Occipital lobe (tissue), 1 donor: ENCODE measurements at regions not wholly inside any gene's neighbourhood (a gene's known extent, or its start where the extent isn't known, plus 50 kb on each side); places are given as distances from the start of the nearest gene placed in this dataset.

Experiments
- DNase-seq: peaks from one replicate; lab custom pipeline; 2025; lab: John Stamatoyannopoulos, UW

DNA sequence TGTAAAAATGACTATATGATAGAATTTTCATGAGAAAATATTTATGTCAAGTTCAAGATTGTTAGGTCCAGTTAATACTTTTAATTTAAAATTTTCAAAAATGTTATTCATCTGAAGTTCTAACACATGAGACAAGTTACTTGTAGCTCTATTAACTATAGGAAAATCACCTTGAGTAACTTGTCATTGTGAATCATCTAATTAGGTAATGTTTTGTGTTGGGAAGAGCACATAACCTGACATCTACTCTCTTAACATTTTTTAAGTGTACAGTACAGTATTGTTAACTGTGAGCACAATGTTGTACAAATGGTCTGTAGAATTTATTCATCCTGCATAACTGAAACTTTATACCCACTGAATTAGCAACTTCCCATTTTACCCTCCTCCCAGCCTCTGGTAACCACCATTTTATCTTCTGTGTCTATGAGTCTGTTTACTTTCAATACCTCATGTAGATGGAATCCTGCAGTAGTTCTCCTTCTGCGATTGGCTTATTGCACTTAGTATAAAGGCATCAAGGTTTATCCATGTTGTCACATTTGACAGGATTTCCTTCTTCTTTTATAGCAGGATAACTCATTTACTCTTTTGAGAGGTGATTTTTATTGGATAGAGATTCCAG, 54.6 kb downstream of the ARL4A start:
- DNase-seq = no peak

DNA sequence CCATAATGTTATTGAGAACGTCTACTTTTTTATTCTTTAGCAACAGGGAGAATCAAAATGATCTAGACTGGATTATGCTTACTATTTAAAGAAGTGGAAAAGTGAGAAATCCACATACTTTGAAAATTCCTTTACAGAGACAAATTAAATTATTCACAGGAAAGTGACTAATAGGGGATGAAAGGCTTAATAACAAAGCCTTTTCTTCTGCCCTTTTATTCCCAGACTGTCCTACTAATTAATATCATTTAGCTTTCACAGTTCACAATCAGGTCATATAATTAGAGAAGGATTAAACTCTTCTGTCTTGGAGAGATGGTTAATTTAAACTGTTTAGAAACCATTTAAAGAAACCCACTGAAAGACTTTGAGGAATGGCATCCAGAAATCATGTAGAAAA, 58.8 kb downstream of the ARL4A start:
- no peak for DNase-seq

GRCh38 chr7:12747687-12748306, 60.4 kb downstream of the ARL4A start:
- no peak for DNase-seq

- DNase-seq = no peak
Observed at GRCh38 chr7:12749069-12749468, 61.6 kb downstream of the ARL4A start.

- no peak for DNase-seq
Observed at GRCh38 chr7:12749746-12750145, 62.3 kb downstream of the ARL4A start.

DNA sequence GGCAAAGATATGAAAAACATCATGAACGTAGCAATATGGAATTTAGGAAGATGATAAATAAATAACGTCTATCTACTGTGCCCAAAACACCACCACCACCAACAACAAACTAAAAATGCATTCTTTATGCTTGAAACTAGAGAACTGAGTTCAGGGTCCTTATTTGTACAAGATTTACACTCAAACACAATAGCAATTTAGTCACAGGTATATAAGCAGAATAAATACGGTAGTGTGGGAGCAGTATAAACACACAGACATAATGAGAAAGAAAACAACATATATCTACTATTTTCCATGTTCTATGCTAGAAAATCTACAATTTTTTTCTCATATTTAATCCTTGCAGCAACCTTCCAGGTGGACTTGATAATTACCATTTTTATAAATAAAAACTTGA, 64.3 kb downstream of the ARL4A start:
- no peak for DNase-seq

DNA sequence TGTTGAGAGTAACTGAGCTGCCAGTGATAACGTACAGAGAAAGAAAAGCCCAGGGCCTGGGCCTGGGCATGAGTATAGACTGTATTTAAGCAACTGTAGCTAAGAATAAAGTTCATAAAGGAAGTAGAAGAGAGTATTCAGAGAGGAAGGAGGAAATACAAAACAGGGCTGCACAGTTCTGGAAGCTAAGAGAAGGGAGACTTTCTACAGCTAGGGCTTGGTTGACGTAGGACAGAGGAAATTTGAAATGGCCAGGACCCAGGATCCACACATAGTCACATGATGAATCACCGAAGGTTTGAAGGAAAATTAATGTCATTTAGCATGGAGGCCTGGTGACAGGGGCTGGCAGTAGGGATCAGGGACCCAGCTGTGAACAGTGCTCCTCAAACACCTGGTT, 66.7 kb downstream of the ARL4A start:
- DNase-seq = no peak

- DNase-seq = no peak
Observed at GRCh38 chr7:12756821-12757220, 69.4 kb downstream of the ARL4A start.

DNA sequence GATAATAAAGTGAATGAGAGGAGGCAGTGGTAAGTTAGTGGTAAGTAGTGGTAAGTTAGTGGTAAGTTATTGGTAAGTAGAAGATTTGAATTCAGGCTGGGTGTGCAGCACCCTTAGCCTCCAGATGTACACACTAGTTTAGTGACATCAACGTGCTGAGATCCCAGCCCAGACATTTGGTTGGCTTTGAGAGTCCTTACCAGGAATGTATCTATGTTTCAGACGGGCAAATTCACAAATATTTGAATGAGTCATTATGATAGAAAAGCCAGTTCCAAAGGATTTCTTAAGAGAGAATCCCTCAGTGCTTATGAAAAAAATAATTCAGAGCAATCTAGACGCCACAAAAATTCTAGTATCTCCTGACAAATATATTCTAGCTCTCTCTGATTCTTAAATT, 70.0 kb downstream of the ARL4A start:
- DNase-seq = no peak

- DNase-seq = no peak
Observed at GRCh38 chr7:12759151-12759550, 71.7 kb downstream of the ARL4A start.

- no peak for DNase-seq
Observed at GRCh38 chr7:12761111-12761510, 73.7 kb downstream of the ARL4A start.

DNA sequence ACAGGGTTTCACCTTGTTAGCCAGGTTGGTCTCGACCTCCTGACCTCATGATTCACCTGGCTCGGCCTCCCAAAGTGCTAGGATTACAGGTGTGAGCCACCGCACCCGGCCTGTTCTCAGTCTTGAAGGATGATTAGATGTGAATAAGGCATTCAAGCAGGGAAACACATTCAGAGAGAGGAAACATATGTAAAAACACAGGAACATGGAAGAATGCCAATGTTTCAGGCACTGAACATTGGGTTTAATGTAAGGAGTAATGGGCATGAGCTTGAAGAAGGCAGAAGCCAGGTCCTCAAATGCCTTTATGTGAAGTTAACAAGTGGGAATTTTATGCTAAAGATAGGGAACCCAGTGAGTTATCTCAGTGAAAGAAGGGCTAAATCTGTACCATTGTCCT, 74.3 kb downstream of the ARL4A start:
- no peak for DNase-seq

DNA sequence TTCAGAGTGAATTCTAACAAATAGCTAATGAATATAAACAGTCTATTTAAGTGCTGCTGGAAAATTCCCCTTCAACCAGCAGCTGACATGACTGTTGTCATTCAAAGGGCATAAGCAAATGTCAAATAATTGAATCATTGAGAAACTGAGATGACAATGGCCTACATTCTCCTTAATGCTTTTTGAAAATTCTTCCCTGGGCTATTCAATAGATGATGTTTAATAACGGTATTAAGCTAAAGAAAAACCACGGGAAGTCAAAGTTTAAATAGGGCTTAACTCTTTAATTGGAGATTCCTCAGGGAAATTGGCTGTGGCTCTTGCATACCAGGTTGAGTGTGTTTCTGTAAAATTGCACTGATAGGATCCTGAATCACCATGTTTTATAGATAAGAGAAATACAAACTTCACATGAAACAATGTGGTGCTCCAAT, 77.0 kb downstream of the ARL4A start:
- no peak for DNase-seq

DNA sequence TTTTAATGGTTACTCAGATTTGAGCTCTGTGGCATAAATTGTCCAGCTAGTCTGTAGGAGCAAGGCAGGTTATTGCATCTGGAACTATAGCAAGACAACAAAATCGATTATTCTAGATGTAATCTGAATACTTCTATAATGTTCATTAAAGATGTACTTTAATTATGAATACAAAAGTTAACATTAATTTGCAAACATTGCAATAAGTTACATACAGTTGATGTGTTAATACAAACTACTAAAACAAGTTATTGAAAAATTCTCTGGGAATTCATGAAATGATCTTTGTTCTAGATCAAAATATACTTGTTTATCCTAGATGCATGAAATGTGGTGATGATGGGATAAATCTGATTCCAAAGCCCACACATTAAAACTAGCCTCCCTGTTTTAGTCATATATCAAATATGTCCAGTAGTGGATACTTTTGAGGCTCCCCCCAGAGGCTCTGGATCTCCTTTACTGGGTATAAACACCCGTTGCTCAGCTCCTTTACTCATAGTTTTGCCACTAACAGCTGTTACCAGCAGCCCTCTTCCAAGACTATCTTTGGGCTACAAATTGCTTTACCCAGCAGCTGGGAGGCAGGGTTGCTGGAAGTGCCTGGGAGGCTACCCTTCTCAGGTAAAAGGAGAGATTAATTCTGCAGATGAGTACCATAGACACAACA, 78.1 kb downstream of the ARL4A start:
- no peak for DNase-seq

GRCh38 chr7:12766416-12766815, 79.0 kb downstream of the ARL4A start:
- DNase-seq = no peak

DNA sequence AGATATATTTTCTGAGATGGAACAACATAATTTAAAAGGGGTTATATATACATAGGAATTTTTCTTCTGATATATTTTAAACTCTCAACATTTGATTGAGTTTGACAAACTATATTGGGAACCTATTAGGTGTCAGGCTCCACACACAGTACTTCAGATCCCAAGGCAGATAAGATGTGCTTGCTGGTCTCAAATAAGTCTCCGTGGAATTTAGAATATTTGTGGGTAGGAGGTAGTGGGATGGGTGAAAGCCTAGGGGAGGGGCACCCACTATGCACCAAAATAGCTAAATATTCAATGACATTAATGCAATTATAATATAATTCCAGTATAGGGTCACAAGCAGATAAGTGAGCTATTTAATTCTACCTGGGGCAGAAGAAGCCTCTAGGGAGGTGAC, 81.5 kb downstream of the ARL4A start:
- no peak for DNase-seq

DNA sequence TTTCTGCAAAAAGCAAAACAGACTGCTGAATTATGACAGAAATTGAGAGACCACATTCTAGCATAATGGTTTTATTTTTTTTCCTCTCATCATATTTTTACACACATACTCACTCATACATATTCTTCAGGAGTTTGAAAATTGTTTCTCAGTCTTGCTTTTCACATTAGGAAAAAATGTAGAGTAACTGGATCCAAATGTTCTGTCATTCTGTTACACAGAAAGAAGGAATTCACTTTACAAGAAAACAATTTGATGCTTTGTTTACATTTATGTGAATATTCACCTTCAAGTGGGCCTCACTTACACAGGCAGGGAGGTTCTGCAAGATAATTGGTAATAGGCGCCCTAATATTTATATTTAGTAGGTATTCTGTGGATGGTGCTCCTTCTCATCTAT, 82.0 kb downstream of the ARL4A start:
- DNase-seq = no peak

DNA sequence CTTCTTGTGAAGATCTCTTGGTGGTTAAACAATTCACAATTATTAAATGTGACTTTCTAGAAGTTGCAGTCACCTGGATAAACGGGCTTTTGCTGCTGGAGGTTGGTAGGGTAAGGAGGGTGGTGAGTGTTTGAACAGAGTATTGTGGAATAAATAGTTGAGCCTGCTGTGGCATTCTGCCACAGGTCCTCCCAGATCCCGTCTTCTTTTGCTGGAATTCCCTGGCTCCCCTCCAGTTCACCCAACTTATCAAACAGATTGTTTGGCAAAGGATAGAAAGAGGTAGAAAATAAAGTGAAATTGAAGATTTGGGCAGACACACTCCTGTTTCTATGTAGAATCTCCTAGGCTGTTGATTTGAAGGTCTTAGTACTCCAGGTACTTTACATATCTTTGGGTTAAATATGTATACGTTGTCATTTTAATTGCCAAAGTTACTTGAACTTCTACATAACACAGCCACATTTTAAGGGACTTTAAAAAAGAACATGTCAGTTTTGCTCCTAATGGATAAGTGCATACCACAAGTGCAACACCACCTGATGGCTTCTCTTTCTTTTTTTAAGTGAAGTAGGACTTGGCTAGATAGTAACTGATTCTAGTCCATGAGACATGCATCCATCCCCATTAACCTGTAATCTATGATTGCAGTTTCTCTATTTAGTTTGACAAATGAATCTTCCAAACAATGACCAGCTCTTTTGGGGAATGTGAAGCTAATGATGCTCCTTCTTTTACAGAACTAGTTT, 83.0 kb downstream of the ARL4A start:
- DNase-seq = no peak

GRCh38 chr7:12771378-12771877, 84.0 kb downstream of the ARL4A start:
- peak; percentile 4 for DNase-seq

DNA sequence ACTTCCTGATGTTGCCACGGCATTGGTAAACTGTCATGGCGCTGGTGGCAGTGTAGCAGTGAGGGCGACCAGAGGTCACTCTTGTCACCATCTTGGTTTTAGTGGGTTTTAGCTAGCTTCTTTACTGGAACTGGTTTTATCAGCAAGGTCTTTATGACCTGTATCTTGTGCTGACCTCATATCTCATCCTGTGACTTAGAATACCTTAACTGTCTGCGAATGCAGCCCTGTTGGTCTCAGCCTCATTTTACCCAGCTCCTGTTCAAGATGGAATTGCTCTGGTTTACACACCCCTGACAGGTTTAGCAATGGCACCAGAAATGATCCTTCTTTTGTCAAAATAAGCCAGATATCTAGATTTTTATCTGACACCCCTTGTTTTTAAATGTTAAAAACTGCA, 85.3 kb downstream of the ARL4A start:
- no peak for DNase-seq

DNA sequence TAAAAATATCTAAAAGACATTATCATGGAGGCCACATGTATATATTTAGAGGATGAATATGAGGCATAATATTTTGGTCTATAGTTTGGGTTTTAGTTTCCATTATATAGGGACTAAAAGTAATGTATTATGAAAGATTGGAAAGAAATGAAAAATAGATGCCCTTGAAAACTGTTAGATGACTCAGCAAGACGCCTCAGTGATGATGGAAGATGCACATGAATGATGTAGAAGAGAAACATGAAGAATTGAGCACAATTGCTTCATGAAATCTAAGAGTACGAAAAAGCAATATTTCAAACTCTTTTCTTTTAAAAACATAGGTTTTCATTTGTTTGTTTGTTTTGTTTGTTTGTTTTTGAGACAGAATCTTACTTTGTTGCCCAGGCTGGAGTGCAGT, 89.8 kb downstream of the ARL4A start:
- no peak for DNase-seq

DNA sequence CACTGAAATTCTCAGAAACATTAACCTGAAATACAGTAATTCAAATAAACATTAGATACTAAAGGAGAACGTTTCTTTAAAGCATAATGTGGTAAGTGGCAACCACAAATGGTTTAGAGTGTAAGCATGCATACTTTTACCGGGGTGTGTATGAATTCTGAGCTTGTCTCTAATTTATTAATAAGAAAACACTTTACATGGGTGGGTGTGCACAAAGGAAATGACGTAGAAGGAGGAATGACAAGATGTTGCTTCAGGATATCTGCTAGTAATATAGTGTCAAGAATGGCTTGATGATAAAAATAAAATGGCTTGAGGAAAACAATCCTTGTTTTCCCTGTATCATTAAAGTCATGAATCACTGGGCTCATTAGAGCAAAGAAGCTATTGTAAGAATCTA, 92.5 kb downstream of the ARL4A start:
- no peak for DNase-seq
